ENCODE measurements at regions not wholly inside any gene's neighbourhood (a gene's known extent, or its start where the extent isn't known, plus 50 kb on each side); places are given as distances from the start of the nearest gene placed in this dataset.

GRCh38 chr6:168388641-168389633 lies 52.0 kb upstream of the SMOC2 start:
- Mint-ChIP-seq H3K9me3 (peaks cover 8% of the 10 kb centered on the region), H3K36me3 (ENCODE audit: low read depth) (no peaks in the 10 kb centered on the region), H3K27ac (no peak overlapping the region), H3K4me1 (ENCODE audit: low read depth) (no peaks in the 10 kb centered on the region), H3K4me3 (no peak overlapping the region), H3K27me3 (no peaks in the 10 kb centered on the region)
- intact Hi-C loops (cut with micrococcal nuclease) = no loop called here

- no peak overlapping the region for H3K27ac Mint-ChIP-seq
- no peaks in the 10 kb centered on the region for H3K36me3 Mint-ChIP-seq (ENCODE audit: low read depth)
- no peak overlapping the region for H3K4me3 Mint-ChIP-seq
- no peaks in the 10 kb centered on the region for H3K27me3 Mint-ChIP-seq
- H3K4me1 Mint-ChIP-seq (ENCODE audit: low read depth) = no peaks in the 10 kb centered on the region
- intact Hi-C loops (cut with micrococcal nuclease) = no loop called here
- H3K9me3 Mint-ChIP-seq = no peaks in the 10 kb centered on the region
These were observed 50.1 kb upstream of the SMOC2 start for GRCh38 chr6:168390749-168391420.
